ENCODE measurements at regions not wholly inside any gene's neighbourhood (a gene's known extent, or its start where the extent isn't known, plus 50 kb on each side); places are given as distances from the start of the nearest gene placed in this dataset.
A peak's percentile ranks its signal among the peaks of the same experiment; 100 is the strongest.

GRCh38 chr1:102178480-102178879 lies 181.8 kb upstream of the OLFM3 start:
- Histone ChIP-seq H3K23ac (ENCODE audit: low read depth, low read length) (no peak overlapping the region), H3K79me1 (ENCODE audit: low read depth in 1 of 2, low read length in 2 of 2) (no peaks in the 10 kb centered on the region), H3K27ac (ENCODE audit: insufficient read depth, low read length) (no peak overlapping the region), H3K4me2 (ENCODE audit: low read depth, low read length) (no peak overlapping the region), H4K20me1 (ENCODE audit: insufficient read depth, low read length) (no peaks in the 10 kb centered on the region), H3K9me1 (ENCODE audit: insufficient read depth, low read length) (no peaks in the 10 kb centered on the region), H3K36me3 (ENCODE audit: control insufficient read depth, insufficient read depth, low read length) (no peaks in the 10 kb centered on the region), H4K91ac (ENCODE audit: insufficient read depth, low read depth, low read length) (no peak overlapping the region), H3K14ac (replicated peaks; ENCODE audit: low read depth, low read length) (no peak overlapping the region), H3K9me3 (ENCODE audit: control insufficient read depth, insufficient read depth, low read length) (0 out of 2 replicates have a peak, but pooled peaks cover 2% of the 10 kb centered on the region), H3K4me3 (ENCODE audit: insufficient read depth, low read depth, low read length) (no peak overlapping the region), H3K4me1 (ENCODE audit: control insufficient read depth, insufficient read depth, low read length) (no peaks in the 10 kb centered on the region), H3K56ac (ENCODE audit: extremely low read depth, insufficient read depth, low read length) (no peak overlapping the region), H2AK5ac (ENCODE audit: low read depth, low read length) (no peak overlapping the region), H3K18ac (ENCODE audit: low read depth, low read length) (no peak overlapping the region), H2BK120ac (ENCODE audit: low read depth, low read length) (no peak overlapping the region), H4K5ac (ENCODE audit: low read depth, low read length) (no peak overlapping the region), H2BK20ac (ENCODE audit: low read depth, low read length) (no peak overlapping the region), H4K8ac (ENCODE audit: low read depth in 2 of 2, low read length in 2 of 2) (no peak overlapping the region), H2AK9ac (replicated peaks; ENCODE audit: low read depth, low read length, poor library complexity) (no peak overlapping the region), H2BK15ac (ENCODE audit: low read depth, low read length) (no peak overlapping the region), H2BK5ac (ENCODE audit: low read depth, low read length, poor library complexity, severe bottlenecking) (no peak overlapping the region), H3K27me3 (ENCODE audit: control insufficient read depth, insufficient read depth, low read length) (no peaks in the 10 kb centered on the region), H3K9ac (ENCODE audit: low read depth, low read length) (no peak overlapping the region), H2AFZ (replicated peaks; ENCODE audit: low read length, poor library complexity) (no peak overlapping the region), H3K4ac (ENCODE audit: low read depth, low read length) (no peak overlapping the region)
- WGBS, 2 experiments (ENCODE audit: extremely low coverage in 2 of 2, insufficient read length in 1 of 2) = no CpG with 5 or more reads among the region's 2 CpGs
- intact Hi-C loops (cut with micrococcal nuclease) = no loop called here
- BruUV-seq (replicated peaks) = no TSS peak
- DNase-seq (no peak), ATAC-seq (ENCODE audit: low read depth) (no peak)
- ChIA-PET CTCF (no interaction called here), POLR2A (ENCODE audit: unreplicated experiment) (no interaction called here)
- TF ChIP-seq CHD1 (IDR thresholded peaks at IDR 0.05; ENCODE audit: low read depth, low read length) = no peak
- TF ChIP-seq MAFK (IDR thresholded peaks at IDR 0.05; ENCODE audit: low read depth, low read length) = peak; percentile 95
- in situ Hi-C loops (cut with MboI; ENCODE audit: low sequenced_read_pairs) = no loop called here
- dilution Hi-C loops (cut with HindIII; ENCODE audit: low sequenced_read_pairs, unreplicated experiment) = no loop called here
